ENCODE measurements at regions not wholly inside any gene's neighbourhood (a gene's known extent, or its start where the extent isn't known, plus 50 kb on each side); places are given as distances from the start of the nearest gene placed in this dataset.

GRCh38 chrX:20547611-20548051, 280.9 kb upstream of the RPS6KA3 start:
- TF ChIP-seq POLR2A (IDR thresholded peaks at IDR 0.05; ENCODE audit: low read length) (no peak), GATA1 (IDR thresholded peaks at IDR 0.05; ENCODE audit: low read depth, low read length) (no peak)
